ENCODE measurements at regions not wholly inside any gene's neighbourhood (a gene's known extent, or its start where the extent isn't known, plus 50 kb on each side); places are given as distances from the start of the nearest gene placed in this dataset.
"Not testable (repeated sequence)": the region's sequence is repeated elsewhere in the genome, so short reads cannot be mapped to it uniquely, and the experiment has no call there.

DNA sequence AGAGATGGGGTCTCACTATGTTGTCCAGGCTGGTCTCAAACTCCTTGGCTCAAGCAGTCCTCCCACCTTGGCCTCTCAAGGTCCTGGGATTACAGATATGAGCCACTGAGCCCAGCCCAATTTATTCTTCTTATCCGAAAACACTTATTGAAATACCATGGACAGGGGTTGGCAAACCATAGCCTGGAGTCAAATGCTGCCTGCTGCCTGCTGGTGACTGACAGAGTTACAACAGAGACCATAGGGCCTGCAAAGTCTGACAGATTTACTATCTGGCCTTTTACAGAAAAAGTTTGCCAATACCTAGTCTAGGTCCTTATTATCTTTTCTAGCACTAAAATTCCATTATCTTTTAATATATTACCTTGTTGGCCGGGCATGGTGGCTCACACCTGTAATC is 87.1 kb upstream of the ZNF281 start:
- Mint-ChIP-seq H3K36me3 (ENCODE audit: low read depth) (no peaks in the 10 kb centered on the region), H3K9me3 (no peaks in the 10 kb centered on the region), H3K4me3 (no peak overlapping the region), H3K4me1 (no peaks in the 10 kb centered on the region), H3K27me3 (peaks cover 2% of the 10 kb centered on the region), H3K27ac (no peak overlapping the region)
- ATAC-seq (no peak), DNase-seq (no peak)

DNA sequence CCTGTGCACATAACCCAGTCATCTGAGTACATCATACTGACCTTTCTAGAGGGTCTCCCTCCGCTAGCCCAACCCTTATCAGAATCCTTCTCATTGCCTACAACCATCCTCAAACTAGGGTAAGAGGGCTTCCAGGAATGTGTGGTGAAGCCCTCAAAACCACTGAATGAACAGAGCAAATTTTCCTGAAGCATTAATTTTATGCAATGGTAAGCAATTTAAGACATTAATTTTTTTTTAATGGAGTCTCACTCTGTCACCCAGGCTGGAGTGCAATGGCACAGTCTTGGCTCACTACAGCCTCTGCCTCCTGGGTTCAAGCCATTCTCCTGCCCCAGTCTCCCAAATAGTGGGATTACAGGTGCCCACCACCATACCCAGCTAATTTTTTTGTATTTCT is 86.1 kb upstream of the ZNF281 start:
- no peaks in the 10 kb centered on the region for H3K36me3 Mint-ChIP-seq (ENCODE audit: low read depth)
- H3K27me3 Mint-ChIP-seq: peaks cover 2% of the 10 kb centered on the region
- DNase-seq (no peak), ATAC-seq (no peak)
- H3K4me3 Mint-ChIP-seq: no peak overlapping the region
- no peaks in the 10 kb centered on the region for H3K4me1 Mint-ChIP-seq
- H3K9me3 Mint-ChIP-seq: no peaks in the 10 kb centered on the region
- H3K27ac Mint-ChIP-seq: no peak overlapping the region

DNA sequence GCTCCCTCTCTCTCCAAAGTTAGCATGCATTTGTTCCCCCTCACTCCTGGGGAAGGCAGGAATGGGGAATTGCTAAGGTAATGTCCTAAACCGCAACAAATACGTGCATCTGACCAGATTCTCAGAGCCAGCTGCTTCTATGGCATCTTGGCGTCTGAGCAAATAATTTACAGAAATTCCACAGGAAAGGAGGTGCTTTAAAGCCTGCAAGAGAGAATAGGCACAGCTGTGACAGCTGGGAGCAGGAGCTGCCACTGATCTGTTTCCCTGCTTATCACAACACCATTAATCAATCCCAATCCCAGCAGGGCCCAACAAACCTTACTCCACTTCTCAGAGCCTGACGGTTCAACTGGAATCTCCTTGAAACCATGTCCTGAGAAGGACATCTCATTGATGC is 83.5 kb upstream of the ZNF281 start:
- Mint-ChIP-seq H3K27ac (no peak overlapping the region), H3K27me3 (peaks cover 5% of the 10 kb centered on the region), H3K9me3 (no peaks in the 10 kb centered on the region), H3K4me1 (peaks cover 2% of the 10 kb centered on the region), H3K36me3 (ENCODE audit: low read depth) (no peaks in the 10 kb centered on the region), H3K4me3 (no peak overlapping the region)
- DNase-seq (no peak), ATAC-seq (no peak)

DNA sequence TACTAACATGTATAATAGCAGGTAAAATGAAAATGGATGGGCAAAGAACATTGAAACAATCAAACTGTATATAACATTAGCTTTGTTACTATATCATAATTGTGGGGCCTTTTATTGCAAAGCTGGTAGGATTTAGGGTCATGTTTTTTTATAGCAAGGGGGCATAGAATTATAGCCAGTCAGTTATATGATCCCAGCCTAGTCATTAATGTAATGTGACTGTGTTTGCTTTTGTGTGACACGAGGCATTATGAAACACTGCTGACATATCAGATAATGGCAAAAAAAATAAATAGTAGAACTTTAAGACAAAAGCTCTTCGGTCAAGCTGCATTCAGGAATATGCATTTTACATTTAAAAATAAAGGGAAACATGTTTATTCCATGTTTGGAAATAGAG is 81.3 kb upstream of the ZNF281 start:
- Mint-ChIP-seq H3K4me1 (peaks cover 11% of the 10 kb centered on the region), H3K4me3 (no peak overlapping the region), H3K27me3 (peaks cover 10% of the 10 kb centered on the region), H3K36me3 (ENCODE audit: low read depth) (no peaks in the 10 kb centered on the region), H3K9me3 (no peaks in the 10 kb centered on the region), H3K27ac (no peak overlapping the region)
- no peak for DNase-seq
- no peak for ATAC-seq

DNA sequence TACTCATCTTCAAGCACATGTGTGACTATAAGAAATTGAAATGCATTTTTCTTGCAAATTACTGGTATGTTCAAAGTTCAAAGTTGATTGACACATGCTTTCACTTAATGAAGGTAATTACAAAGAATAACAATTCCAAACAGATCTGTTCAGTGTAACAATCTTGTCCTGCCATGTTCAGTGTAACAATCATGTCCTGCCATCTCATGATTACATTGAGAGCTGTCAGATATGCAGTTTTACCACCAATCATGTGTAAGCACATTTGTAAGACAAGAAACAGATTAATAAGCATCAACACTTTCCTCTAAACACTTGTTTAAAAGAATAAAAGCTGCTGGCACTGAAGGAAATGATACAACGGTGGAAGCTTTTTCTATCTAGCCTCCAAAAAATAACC is 80.3 kb upstream of the ZNF281 start:
- Mint-ChIP-seq H3K27ac (no peak overlapping the region), H3K36me3 (ENCODE audit: low read depth) (no peaks in the 10 kb centered on the region), H3K27me3 (peaks cover 13% of the 10 kb centered on the region), H3K4me1 (peaks cover 12% of the 10 kb centered on the region), H3K9me3 (no peaks in the 10 kb centered on the region), H3K4me3 (no peak overlapping the region)
- ATAC-seq (no peak), DNase-seq (no peak)

DNA sequence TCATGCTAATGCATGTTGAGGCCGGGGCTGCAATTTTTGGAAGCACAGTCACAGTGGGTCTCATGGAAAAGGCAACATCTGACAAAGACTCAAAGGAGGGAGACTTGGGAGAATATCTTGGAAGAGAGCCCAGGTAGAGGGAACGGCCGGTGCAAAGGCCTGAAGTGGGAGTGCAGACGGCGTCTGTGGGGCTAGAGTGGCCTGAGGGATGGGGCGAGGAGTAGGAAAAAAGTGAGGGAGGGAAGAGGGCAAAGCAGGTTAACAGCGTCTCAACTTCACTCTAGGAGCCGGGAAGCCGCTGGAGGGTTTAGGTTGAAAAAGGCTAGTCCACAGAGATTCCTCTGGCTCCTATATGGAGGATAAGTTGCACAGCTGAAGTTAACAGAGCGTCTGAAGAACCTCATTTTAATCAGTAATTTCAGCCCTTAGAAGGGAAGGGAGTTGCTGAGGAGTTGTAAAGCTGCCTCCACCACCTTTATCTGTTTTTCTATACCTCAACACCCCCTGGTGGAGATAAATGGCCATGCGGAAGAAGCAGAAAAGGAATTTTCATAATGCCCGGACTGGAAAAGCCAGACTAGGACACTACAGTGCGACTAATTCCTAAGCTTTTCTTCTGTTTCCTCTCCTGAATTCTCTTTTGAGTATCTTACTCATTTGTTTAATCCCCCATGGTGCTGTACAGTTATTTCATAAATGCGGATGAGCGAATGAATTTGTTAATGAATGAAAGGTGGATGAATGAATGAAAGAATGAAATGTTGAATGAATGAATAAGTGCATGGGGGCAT is 78.7 kb upstream of the ZNF281 start:
- ATAC-seq (peak; percentile 54), DNase-seq (peak; percentile 38)
- H3K4me1 Mint-ChIP-seq: peaks cover 23% of the 10 kb centered on the region
- H3K36me3 Mint-ChIP-seq (ENCODE audit: low read depth): no peaks in the 10 kb centered on the region
- peaks cover 19% of the 10 kb centered on the region for H3K27me3 Mint-ChIP-seq
- no peak overlapping the region for H3K4me3 Mint-ChIP-seq
- H3K9me3 Mint-ChIP-seq: no peaks in the 10 kb centered on the region
- H3K27ac Mint-ChIP-seq: no peak overlapping the region

DNA sequence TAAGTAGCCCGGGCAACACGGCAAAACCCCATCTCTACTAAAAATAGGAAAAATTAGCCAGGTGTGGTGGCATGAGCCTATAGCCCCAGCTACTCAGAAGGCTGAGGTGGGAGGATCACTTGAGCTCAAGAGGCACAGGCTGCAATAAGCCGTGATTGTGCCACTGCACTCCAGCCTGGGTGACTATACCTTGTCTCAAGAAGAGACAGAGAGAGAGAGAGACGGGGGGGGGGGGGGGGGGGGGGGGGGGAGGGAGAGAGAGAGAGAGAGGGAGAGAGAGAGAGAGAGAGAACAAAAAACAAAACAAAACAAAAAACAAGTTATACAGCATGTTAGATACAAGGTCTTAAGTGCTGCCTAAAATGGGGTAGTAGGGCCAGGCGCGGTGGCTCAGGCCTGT is 77.8 kb upstream of the ZNF281 start:
- Mint-ChIP-seq H3K4me3 (no peak overlapping the region), H3K27ac (no peak overlapping the region), H3K27me3 (peaks cover 19% of the 10 kb centered on the region), H3K36me3 (ENCODE audit: low read depth) (no peaks in the 10 kb centered on the region), H3K4me1 (peaks cover 31% of the 10 kb centered on the region), H3K9me3 (no peaks in the 10 kb centered on the region)
- no peak for DNase-seq
- ATAC-seq: no peak

DNA sequence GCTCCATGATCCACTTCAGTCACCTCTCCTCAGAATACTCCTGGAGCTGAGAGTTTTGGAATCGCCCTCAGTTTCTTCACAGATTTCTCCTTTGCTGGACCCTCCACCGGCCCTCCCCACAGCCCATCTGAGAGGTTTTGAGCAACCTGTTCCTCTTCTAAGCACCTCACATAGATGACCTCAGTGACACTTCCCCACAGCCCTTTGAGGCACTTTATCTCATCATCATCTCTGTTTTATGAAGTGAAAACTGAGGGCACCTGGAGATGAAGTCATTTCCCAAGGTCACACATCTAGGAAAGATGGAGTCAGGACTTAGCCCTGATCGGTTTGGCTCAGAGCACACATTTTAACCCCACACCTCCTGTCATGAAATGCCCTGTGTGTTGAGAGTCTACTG is 76.8 kb upstream of the ZNF281 start:
- no peak for ATAC-seq
- Mint-ChIP-seq H3K9me3 (no peaks in the 10 kb centered on the region), H3K36me3 (ENCODE audit: low read depth) (no peaks in the 10 kb centered on the region), H3K27me3 (peaks cover 22% of the 10 kb centered on the region), H3K4me3 (no peak overlapping the region), H3K27ac (peak overlapping the region; percentile 41), H3K4me1 (peaks cover 35% of the 10 kb centered on the region)
- DNase-seq: no peak

DNA sequence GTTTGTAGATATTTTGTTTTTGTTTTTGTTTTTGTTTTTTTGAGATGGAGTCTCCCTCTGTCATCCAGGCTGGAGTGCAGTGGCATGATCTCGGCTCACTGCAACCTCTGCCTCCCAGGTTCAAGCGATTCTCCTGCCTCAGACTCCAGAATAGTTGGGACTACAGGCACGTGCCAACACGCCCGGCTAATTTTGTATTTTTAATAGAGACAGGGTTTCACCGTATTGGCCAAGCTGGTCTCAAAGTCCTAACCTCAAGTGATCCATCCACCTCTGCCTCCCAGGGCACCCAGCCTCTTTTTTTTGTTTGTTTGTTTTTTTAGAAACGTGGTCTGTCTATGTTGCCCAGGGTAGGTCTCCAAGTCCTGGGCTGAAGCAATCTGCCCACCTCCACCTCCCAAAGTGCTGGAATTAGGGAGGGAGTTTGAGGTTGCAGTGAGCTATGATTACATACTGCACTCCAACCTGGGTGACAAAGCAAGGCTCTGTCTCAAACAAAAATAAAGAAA is 74.7 kb upstream of the ZNF281 start:
- H3K27ac Mint-ChIP-seq; H3K4me3 Mint-ChIP-seq; H3K9me3 Mint-ChIP-seq; ATAC-seq; DNase-seq; H3K36me3 Mint-ChIP-seq (ENCODE audit: low read depth): not testable (repeated sequence)
- H3K4me1 Mint-ChIP-seq: peaks cover 39% of the 10 kb centered on the region
- H3K27me3 Mint-ChIP-seq: peaks cover 27% of the 10 kb centered on the region

DNA sequence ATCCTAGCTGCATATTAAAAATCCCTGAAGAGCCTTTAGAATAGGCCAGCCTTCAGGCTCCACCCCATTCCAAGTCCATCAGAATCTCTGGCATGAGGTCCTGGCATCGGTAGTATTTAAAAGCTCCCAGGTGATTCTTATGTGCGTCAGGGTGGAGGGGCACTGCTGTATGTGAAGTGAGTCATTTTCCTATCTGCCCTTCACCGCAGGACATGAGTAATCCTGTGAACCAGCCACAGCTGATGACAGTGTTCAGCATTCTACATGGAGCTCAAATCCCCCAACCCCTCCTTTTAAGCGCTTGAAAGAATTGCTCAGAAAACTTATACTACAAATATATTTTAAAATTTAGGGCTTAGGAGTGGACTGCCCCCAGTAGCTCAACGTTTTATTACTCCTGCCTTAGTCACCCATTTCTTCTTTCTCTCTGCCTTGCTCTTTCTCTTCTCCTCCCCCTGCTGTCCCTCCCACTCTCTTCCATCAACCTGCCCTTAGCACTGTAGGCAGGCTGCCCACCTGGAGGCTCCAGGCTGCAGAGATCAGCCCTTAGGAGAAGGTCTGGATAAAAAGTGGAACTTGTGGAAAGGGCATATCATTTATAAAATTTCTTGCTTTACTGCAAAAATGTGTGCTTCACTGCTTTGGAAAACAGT is 73.8 kb upstream of the ZNF281 start:
- peak overlapping the region; percentile 31 for H3K4me3 Mint-ChIP-seq
- peak overlapping the region; percentile 74 for H3K27ac Mint-ChIP-seq
- H3K36me3 Mint-ChIP-seq (ENCODE audit: low read depth): no peaks in the 10 kb centered on the region
- peaks cover 37% of the 10 kb centered on the region for H3K4me1 Mint-ChIP-seq
- peaks cover 27% of the 10 kb centered on the region for H3K27me3 Mint-ChIP-seq
- peak; percentile 99 for ATAC-seq
- peak; percentile 61 for DNase-seq
- H3K9me3 Mint-ChIP-seq: no peaks in the 10 kb centered on the region

DNA sequence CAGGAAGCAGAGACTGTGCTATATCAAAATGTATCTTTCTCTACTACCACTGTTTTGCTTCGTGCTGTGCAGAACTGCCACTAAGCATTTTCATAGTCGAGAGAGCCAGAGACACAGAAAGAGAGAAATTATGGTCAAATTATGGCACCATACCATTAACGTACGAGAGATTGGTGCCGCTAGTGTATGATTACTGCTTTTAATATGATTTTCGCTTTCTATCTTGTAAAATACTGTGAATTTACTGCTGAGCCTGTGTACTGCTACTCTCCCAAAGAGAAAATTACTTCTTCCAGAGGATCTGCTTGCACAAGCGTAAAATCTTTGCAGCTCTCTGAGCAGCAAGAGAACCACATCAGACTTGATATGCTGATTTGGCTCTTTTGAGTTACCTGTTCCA is 71.1 kb upstream of the ZNF281 start:
- peaks cover 31% of the 10 kb centered on the region for H3K4me1 Mint-ChIP-seq
- no peaks in the 10 kb centered on the region for H3K9me3 Mint-ChIP-seq
- H3K27ac Mint-ChIP-seq: no peak overlapping the region
- DNase-seq: no peak
- H3K4me3 Mint-ChIP-seq: no peak overlapping the region
- no peak for ATAC-seq
- peaks cover 30% of the 10 kb centered on the region for H3K27me3 Mint-ChIP-seq
- H3K36me3 Mint-ChIP-seq (ENCODE audit: low read depth): no peaks in the 10 kb centered on the region

DNA sequence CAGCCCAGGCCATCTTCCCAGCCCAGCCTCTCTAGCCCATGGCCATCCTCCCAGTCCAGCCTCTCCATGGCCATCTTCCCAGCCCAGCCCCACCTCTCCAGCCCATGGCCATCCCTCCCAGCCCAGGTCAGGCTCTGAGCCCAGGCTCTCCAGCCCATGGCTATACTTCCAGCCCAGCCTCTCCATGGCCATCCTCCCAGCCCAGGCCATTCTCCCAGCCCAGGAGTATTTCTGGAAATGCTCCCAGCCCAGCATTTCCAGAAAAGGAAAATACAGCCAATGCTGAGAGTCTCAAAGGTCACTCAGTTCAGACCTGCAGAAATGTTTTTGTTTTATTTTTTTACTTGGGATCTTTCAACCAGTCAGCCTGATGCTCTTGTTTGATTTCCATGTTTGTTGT is 70.0 kb upstream of the ZNF281 start:
- DNase-seq (no peak), ATAC-seq (no peak)
- Mint-ChIP-seq H3K4me3 (no peak overlapping the region), H3K27me3 (peaks cover 35% of the 10 kb centered on the region), H3K4me1 (peaks cover 37% of the 10 kb centered on the region), H3K36me3 (ENCODE audit: low read depth) (no peaks in the 10 kb centered on the region), H3K27ac (no peak overlapping the region), H3K9me3 (no peaks in the 10 kb centered on the region)

DNA sequence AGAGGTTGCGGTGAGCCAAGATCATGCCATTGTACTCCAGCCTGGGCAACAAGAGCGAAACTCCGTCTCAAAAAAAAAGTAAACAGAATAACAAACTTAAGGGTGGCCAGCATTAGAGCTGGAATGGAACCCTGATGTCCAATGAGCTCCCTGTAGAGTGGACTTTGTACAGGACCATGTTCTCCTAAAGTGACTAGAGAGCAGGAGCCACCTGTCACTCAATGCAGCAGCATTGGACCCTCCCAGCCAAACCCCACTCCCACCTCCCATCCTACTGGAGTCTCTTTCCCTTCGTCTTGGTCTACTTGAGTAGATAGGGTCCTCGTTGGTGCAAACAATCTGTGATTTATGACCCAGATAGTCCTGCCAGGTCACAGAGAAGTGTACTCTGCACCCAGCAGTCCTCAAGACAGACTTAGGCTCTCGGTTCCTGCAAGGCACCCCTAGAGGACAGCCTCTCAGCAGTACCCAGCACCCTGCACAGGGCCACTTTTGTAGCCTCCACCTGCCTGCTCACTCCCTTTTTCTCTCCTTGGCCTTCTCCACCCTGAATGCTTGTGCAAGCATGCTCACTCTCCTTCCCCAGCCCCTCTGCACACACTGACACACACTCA is 69.2 kb upstream of the ZNF281 start:
- peaks cover 35% of the 10 kb centered on the region for H3K27me3 Mint-ChIP-seq
- H3K4me3 Mint-ChIP-seq: no peak overlapping the region
- no peak overlapping the region for H3K27ac Mint-ChIP-seq
- DNase-seq (no peak), ATAC-seq (no peak)
- no peaks in the 10 kb centered on the region for H3K36me3 Mint-ChIP-seq (ENCODE audit: low read depth)
- peaks cover 39% of the 10 kb centered on the region for H3K4me1 Mint-ChIP-seq
- no peaks in the 10 kb centered on the region for H3K9me3 Mint-ChIP-seq

DNA sequence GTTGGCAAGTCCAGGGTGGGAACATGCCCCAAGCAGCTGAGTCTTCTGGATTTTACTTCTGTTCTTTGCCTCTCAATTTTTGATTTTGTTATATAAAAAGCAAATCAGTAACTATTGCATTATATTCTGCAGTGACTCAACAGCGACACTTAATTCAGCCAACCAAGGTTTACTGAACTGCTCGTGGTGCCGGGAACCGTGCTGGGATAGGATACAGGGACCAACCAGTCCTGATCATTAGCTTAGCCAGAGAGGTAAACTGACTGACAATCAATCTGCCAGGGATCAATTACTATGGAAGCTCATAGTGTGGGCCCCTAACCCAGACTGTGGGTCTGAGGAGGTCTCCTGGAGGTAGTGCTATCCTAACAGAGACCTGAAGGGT is 68.4 kb upstream of the ZNF281 start:
- Mint-ChIP-seq H3K9me3 (no peaks in the 10 kb centered on the region), H3K4me3 (no peak overlapping the region), H3K27ac (no peak overlapping the region), H3K27me3 (peaks cover 37% of the 10 kb centered on the region), H3K36me3 (ENCODE audit: low read depth) (no peaks in the 10 kb centered on the region), H3K4me1 (peaks cover 39% of the 10 kb centered on the region)
- DNase-seq (no peak), ATAC-seq (no peak)

DNA sequence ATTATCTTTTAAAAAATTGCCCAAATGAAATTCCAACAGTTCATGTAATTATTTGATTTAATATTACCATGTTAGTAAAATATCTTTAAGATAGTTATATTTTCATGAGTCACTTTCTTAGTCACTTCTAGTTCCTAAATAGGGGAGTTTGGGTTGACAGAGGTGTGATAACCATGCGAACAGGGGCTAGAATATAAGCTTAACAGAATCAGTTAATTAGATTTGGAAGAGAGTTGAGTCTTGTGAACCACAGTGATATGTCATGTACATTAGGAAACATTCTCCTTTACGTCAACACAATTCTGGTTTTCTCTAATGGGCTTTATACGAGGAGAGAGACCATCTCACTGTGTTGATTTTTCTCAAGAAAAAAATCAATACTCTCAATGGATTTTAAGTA is 64.8 kb upstream of the ZNF281 start:
- peaks cover 36% of the 10 kb centered on the region for H3K27me3 Mint-ChIP-seq
- H3K4me1 Mint-ChIP-seq: peaks cover 46% of the 10 kb centered on the region
- no peaks in the 10 kb centered on the region for H3K9me3 Mint-ChIP-seq
- ATAC-seq (no peak), DNase-seq (no peak)
- H3K27ac Mint-ChIP-seq: no peak overlapping the region
- H3K4me3 Mint-ChIP-seq: no peak overlapping the region
- H3K36me3 Mint-ChIP-seq (ENCODE audit: low read depth): no peaks in the 10 kb centered on the region

All from activated naive CD8-positive, alpha-beta T cell treated with anti-CD3 and anti-CD28 coated beads, Interleukin-2, amount 50 U/mL, for 24 hours (primary cell).